Adrenal gland (tissue), 5 donors: ENCODE measurements at regions not wholly inside any gene's neighbourhood (a gene's known extent, or its start where the extent isn't known, plus 50 kb on each side); places are given as distances from the start of the nearest gene placed in this dataset.

Source experiments
- POLR2A ChIP-seq, 2 donors: fragments of 450-650 bp; IDR thresholded peaks; one replicate each; pipeline ENCODE4 v1.6.1; 2017; ENCODE audit warnings: antibody characterized with exemption in 2 of 2, mild to moderate bottlenecking in 2 of 2, moderate library complexity in 1 of 2
- TF ChIP-seq, protein P1 (sequence below), 6 experiments: fragments of 450-650 bp in 4 of 6; fragments of 200-600 bp in 2 of 6; sonication (generic) in 1 of 6; IDR thresholded peaks; 1 replicate in 5 of 6; 2 replicates in 1 of 6; pipeline versions ENCODE4 v1.5.1 to v1.8.0; 2016 to 2021; ENCODE audit warnings: antibody characterized with exemption in 6 of 6, mild to moderate bottlenecking in 2 of 6, moderate library complexity in 1 of 6
- donor health status: DM: no; HTN: no; CAD: no.

DNA sequence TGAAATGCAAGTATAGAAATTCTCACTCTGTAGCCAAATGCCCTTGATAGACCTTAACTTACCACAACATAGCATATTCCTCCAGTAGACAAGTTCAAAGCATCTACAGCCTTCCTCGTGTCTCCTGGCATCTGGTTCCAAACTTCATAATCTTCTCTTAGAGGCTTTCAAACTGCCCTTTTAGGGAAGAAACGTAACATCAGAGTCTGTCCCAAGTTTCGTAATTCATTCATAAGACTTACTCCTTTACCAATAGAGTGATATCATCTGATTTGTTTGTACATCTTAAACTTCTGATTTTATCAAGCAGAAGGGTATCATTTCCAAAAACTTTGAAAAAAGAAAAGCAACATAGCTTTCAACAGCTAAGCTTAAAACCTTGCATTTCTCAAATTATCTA lies 137.4 kb downstream of the SPRY2 start:
- TF ChIP-seq, protein P1, sequence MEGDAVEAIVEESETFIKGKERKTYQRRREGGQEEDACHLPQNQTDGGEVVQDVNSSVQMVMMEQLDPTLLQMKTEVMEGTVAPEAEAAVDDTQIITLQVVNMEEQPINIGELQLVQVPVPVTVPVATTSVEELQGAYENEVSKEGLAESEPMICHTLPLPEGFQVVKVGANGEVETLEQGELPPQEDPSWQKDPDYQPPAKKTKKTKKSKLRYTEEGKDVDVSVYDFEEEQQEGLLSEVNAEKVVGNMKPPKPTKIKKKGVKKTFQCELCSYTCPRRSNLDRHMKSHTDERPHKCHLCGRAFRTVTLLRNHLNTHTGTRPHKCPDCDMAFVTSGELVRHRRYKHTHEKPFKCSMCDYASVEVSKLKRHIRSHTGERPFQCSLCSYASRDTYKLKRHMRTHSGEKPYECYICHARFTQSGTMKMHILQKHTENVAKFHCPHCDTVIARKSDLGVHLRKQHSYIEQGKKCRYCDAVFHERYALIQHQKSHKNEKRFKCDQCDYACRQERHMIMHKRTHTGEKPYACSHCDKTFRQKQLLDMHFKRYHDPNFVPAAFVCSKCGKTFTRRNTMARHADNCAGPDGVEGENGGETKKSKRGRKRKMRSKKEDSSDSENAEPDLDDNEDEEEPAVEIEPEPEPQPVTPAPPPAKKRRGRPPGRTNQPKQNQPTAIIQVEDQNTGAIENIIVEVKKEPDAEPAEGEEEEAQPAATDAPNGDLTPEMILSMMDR (IDR thresholded peaks at IDR 0.05) = no peak
- TF ChIP-seq POLR2A (IDR thresholded peaks at IDR 0.05) = no peak
